Suprapubic skin (tissue), 3 donors: ENCODE measurements at regions not wholly inside any gene's neighbourhood (a gene's known extent, or its start where the extent isn't known, plus 50 kb on each side); places are given as distances from the start of the nearest gene placed in this dataset.

Source experiments
- EP300 ChIP-seq: sonication (generic); formaldehyde crosslinking; IDR thresholded peaks from one replicate; pipeline ENCODE4 v1.6.1; 2017; ENCODE audit warnings: antibody characterized with exemption
- POLR2A ChIP-seq, 2 donors: fragments of 450-650 bp; IDR thresholded peaks; one replicate each; pipeline ENCODE4 v1.6.1; 2017; ENCODE audit warnings: antibody characterized with exemption in 2 of 2, mild to moderate bottlenecking in 2 of 2, moderate library complexity in 2 of 2
- TF ChIP-seq, protein P1 (sequence below), 2 donors: fragments of 200-600 bp in 1 of 2; fragments of 450-650 bp in 1 of 2; sonication (generic) in 1 of 2; IDR thresholded peaks; one replicate each; pipeline ENCODE4 v1.5.1; 2016 to 2019; ENCODE audit warnings: antibody characterized with exemption in 2 of 2, mild to moderate bottlenecking in 1 of 2, moderate library complexity in 1 of 2

GRCh38 chr13:84049443-84050219, 167.4 kb upstream of the SLITRK1 start:
- TF ChIP-seq, protein P1, sequence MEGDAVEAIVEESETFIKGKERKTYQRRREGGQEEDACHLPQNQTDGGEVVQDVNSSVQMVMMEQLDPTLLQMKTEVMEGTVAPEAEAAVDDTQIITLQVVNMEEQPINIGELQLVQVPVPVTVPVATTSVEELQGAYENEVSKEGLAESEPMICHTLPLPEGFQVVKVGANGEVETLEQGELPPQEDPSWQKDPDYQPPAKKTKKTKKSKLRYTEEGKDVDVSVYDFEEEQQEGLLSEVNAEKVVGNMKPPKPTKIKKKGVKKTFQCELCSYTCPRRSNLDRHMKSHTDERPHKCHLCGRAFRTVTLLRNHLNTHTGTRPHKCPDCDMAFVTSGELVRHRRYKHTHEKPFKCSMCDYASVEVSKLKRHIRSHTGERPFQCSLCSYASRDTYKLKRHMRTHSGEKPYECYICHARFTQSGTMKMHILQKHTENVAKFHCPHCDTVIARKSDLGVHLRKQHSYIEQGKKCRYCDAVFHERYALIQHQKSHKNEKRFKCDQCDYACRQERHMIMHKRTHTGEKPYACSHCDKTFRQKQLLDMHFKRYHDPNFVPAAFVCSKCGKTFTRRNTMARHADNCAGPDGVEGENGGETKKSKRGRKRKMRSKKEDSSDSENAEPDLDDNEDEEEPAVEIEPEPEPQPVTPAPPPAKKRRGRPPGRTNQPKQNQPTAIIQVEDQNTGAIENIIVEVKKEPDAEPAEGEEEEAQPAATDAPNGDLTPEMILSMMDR (IDR thresholded peaks at IDR 0.05) = no peak
- TF ChIP-seq POLR2A (IDR thresholded peaks at IDR 0.05) (no peak), EP300 (no peak)
